Neural progenitor cell (in vitro differentiated cells): ENCODE measurements at regions not wholly inside any gene's neighbourhood (a gene's known extent, or its start where the extent isn't known, plus 50 kb on each side); places are given as distances from the start of the nearest gene placed in this dataset.

ENCODE experiments used
- DNase-seq: peaks from one replicate; pipeline ENCODE4 v3.0.0-alpha.2; 2016; ENCODE audit warnings: low spot score
- H2AFZ ChIP-seq: fragments of 200-600 bp; sonication (generic); replicated peaks from 2 replicates; pipeline ENCODE4 v1.6.1; 2016; ENCODE audit warnings: antibody characterized with exemption
- H3F3A ChIP-seq: fragments of 200-600 bp; sonication (generic); 2 replicates; pipeline ENCODE4 v1.6.1; 2016; ENCODE audit warnings: antibody characterized with exemption, low read depth
- H3K27ac ChIP-seq: fragments of 200-600 bp; sonication (generic); 2 replicates; pipeline ENCODE4 v1.5.1; 2016; ENCODE audit warnings: mild to moderate bottlenecking
- H3K27me3 ChIP-seq: fragments of 200-600 bp; sonication (generic); 2 replicates; pipeline ENCODE4 v1.6.1; 2016; ENCODE audit warnings: mild to moderate bottlenecking, moderate library complexity
- H3K36me3 ChIP-seq: fragments of 200-600 bp; sonication (generic); 2 replicates; pipeline ENCODE4 v1.5.1; 2016
- H3K4me1 ChIP-seq: fragments of 200-600 bp; sonication (generic); 2 replicates; pipeline ENCODE4 v1.6.1; 2016; ENCODE audit warnings: mixed run types
- H3K4me2 ChIP-seq: fragments of 200-600 bp; sonication (generic); 2 replicates; pipeline ENCODE4 v1.6.1; 2016
- H3K4me3 ChIP-seq: fragments of 200-600 bp; sonication (generic); 2 replicates; pipeline ENCODE4 v1.5.1; 2016
- H3K79me2 ChIP-seq: fragments of 200-600 bp; sonication (generic); 2 replicates; pipeline ENCODE4 v1.6.1; 2016; ENCODE audit warnings: low read depth
- H3K9ac ChIP-seq: fragments of 200-600 bp; sonication (generic); 2 replicates; pipeline ENCODE4 v1.6.1; 2016
- H3K9me3 ChIP-seq: fragments of 200-600 bp; sonication (generic); 2 replicates; pipeline ENCODE4 v1.5.1; 2016; ENCODE audit warnings: low read depth
- H4K20me1 ChIP-seq: fragments of 200-600 bp; sonication (generic); 2 replicates; pipeline ENCODE4 v1.6.1; 2016; ENCODE audit warnings: low read depth
- H3K27ac Mint-ChIP-seq: 3 replicates; pipeline ENCODE4 v1.8.0; 2021; ENCODE audit warnings: mixed read lengths
- H3K27me3 Mint-ChIP-seq: 2 replicates; pipeline ENCODE4 v1.8.0; 2022; ENCODE audit warnings: low read depth, mild to moderate bottlenecking, inconsistent platforms, moderate library complexity, mixed read lengths; ENCODE audit not compliant: insufficient read depth
- H3K36me3 Mint-ChIP-seq: 3 replicates; pipeline ENCODE4 v1.8.0; 2021; ENCODE audit warnings: mixed read lengths
- H3K4me1 Mint-ChIP-seq: 3 replicates; pipeline ENCODE4 v1.8.0; 2021; ENCODE audit warnings: mixed read lengths
- H3K4me3 Mint-ChIP-seq: 3 replicates; pipeline ENCODE4 v1.8.0; 2021; ENCODE audit warnings: mild to moderate bottlenecking, moderate library complexity, mixed read lengths
- H3K9me3 Mint-ChIP-seq: 3 replicates; pipeline ENCODE4 v1.8.0; 2020; ENCODE audit warnings: mixed read lengths
- CTCF ChIP-seq: fragments of 200-600 bp; sonication (generic); IDR thresholded peaks from 2 replicates; pipeline ENCODE4 v1.5.1; 2017; ENCODE audit warnings: antibody characterized with exemption, mild to moderate bottlenecking
- EZH2 ChIP-seq: fragments of 200-600 bp; sonication (generic); IDR thresholded peaks from 2 replicates; pipeline ENCODE4 v1.6.1; 2017; ENCODE audit warnings: antibody characterized with exemption, mild to moderate bottlenecking, moderate library complexity
- EZH2phosphoT487 ChIP-seq: fragments of 200-600 bp; sonication (generic); IDR thresholded peaks from 2 replicates; pipeline ENCODE4 v1.6.1; 2017; ENCODE audit warnings: antibody characterized with exemption

GRCh38 chr5:100299261-100299660 lies 235.9 kb upstream of the FAM174A start:
- H3K27me3 ChIP-seq = no peaks in the 10 kb centered on the region
- H3K4me3 Mint-ChIP-seq = no peak overlapping the region
- no peaks in the 10 kb centered on the region for H3K27me3 Mint-ChIP-seq
- no peaks in the 10 kb centered on the region for H3K36me3 ChIP-seq
- H3K27ac Mint-ChIP-seq = no peak overlapping the region
- H3K4me2 ChIP-seq = no peak overlapping the region
- H3K9me3 Mint-ChIP-seq = no peaks in the 10 kb centered on the region
- H3K4me1 Mint-ChIP-seq = no peaks in the 10 kb centered on the region
- no peaks in the 10 kb centered on the region for H3K4me1 ChIP-seq
- no peaks in the 10 kb centered on the region for H3K36me3 Mint-ChIP-seq
- no peaks in the 10 kb centered on the region for H4K20me1 ChIP-seq
- no peaks in the 10 kb centered on the region for H3K9me3 ChIP-seq
- H3K27ac ChIP-seq = no peak overlapping the region
- H2AFZ ChIP-seq = no peak overlapping the region
- no peaks in the 10 kb centered on the region for H3F3A ChIP-seq
- H3K4me3 ChIP-seq = no peak overlapping the region
- DNase-seq = no peak
- H3K79me2 ChIP-seq = no peaks in the 10 kb centered on the region
- no peak overlapping the region for H3K9ac ChIP-seq
- TF ChIP-seq CTCF (no peak), EZH2phosphoT487 (no peak), EZH2 (no peak)

- Mint-ChIP-seq H3K27ac (no peak overlapping the region), H3K4me3 (no peak overlapping the region), H3K9me3 (no peaks in the 10 kb centered on the region), H3K4me1 (no peaks in the 10 kb centered on the region), H3K36me3 (no peaks in the 10 kb centered on the region), H3K27me3 (peaks cover 2% of the 10 kb centered on the region)
- Histone ChIP-seq H4K20me1 (no peaks in the 10 kb centered on the region), H3K79me2 (no peaks in the 10 kb centered on the region), H3K4me3 (no peak overlapping the region), H2AFZ (no peak overlapping the region), H3K27ac (no peak overlapping the region), H3K27me3 (no peaks in the 10 kb centered on the region), H3K4me2 (no peak overlapping the region), H3K9me3 (no peaks in the 10 kb centered on the region), H3F3A (no peaks in the 10 kb centered on the region), H3K36me3 (no peaks in the 10 kb centered on the region), H3K4me1 (no peaks in the 10 kb centered on the region), H3K9ac (no peak overlapping the region)
- no peak for DNase-seq
- TF ChIP-seq CTCF = no peak
- TF ChIP-seq EZH2 = no peak
- no peak for TF ChIP-seq EZH2phosphoT487
These were observed 259.1 kb upstream of the FAM174A start for GRCh38 chr5:100276071-100276470.

GRCh38 chr5:100275631-100276030 lies 259.5 kb upstream of the FAM174A start:
- no peak for TF ChIP-seq EZH2
- Histone ChIP-seq H4K20me1 (no peaks in the 10 kb centered on the region), H3K27ac (no peak overlapping the region), H3K79me2 (no peaks in the 10 kb centered on the region), H2AFZ (no peak overlapping the region), H3K4me3 (no peak overlapping the region), H3K4me1 (no peaks in the 10 kb centered on the region), H3K36me3 (no peaks in the 10 kb centered on the region), H3K4me2 (no peak overlapping the region), H3K9ac (no peak overlapping the region), H3K9me3 (no peaks in the 10 kb centered on the region), H3K27me3 (no peaks in the 10 kb centered on the region), H3F3A (no peaks in the 10 kb centered on the region)
- DNase-seq = no peak
- peaks cover 2% of the 10 kb centered on the region for H3K27me3 Mint-ChIP-seq
- no peaks in the 10 kb centered on the region for H3K36me3 Mint-ChIP-seq
- H3K27ac Mint-ChIP-seq = no peak overlapping the region
- H3K9me3 Mint-ChIP-seq = no peaks in the 10 kb centered on the region
- no peaks in the 10 kb centered on the region for H3K4me1 Mint-ChIP-seq
- no peak overlapping the region for H3K4me3 Mint-ChIP-seq

GRCh38 chr5:100273846-100274580 lies 261.2 kb upstream of the FAM174A start:
- DNase-seq = no peak

More at GRCh38 chr5:100273846-100274580, 261.2 kb upstream of the FAM174A start:
- Histone ChIP-seq H3K4me2 (no peak overlapping the region), H3K9me3 (no peaks in the 10 kb centered on the region), H3K9ac (no peak overlapping the region), H3K4me3 (no peak overlapping the region), H3F3A (no peaks in the 10 kb centered on the region), H3K4me1 (no peaks in the 10 kb centered on the region), H2AFZ (no peak overlapping the region), H3K36me3 (no peaks in the 10 kb centered on the region), H4K20me1 (no peaks in the 10 kb centered on the region), H3K27me3 (no peaks in the 10 kb centered on the region), H3K79me2 (no peaks in the 10 kb centered on the region), H3K27ac (no peak overlapping the region)
- Mint-ChIP-seq H3K36me3 (no peaks in the 10 kb centered on the region), H3K9me3 (no peaks in the 10 kb centered on the region), H3K27me3 (peaks cover 2% of the 10 kb centered on the region), H3K4me1 (peaks cover 5% of the 10 kb centered on the region), H3K4me3 (no peak overlapping the region), H3K27ac (no peak overlapping the region)
- no peak for TF ChIP-seq EZH2
- TF ChIP-seq CTCF = no peak
- no peak for TF ChIP-seq EZH2phosphoT487
